GM23338 (cell line): ENCODE measurements at regions not wholly inside any gene's neighbourhood (a gene's known extent, or its start where the extent isn't known, plus 50 kb on each side); places are given as distances from the start of the nearest gene placed in this dataset.

ENCODE experiments used
- ATAC-seq: fragments of 200-7000 bp; cut with Tn5 transposase; 3 replicates; pipeline ENCODE4 v1.9.1; 2020
- DNase-seq: peaks from one replicate; pipeline ENCODE4 v3.0.0-alpha.2; 2015; ENCODE audit warnings: low spot score
- H2AFZ ChIP-seq: fragments of 200-600 bp; sonication (generic); 2 replicates; pipeline ENCODE4 v1.8.0; 2016; ENCODE audit warnings: antibody characterized with exemption, mild to moderate bottlenecking, moderate library complexity
- H3F3A ChIP-seq: fragments of 200-600 bp; sonication (generic); replicated peaks from 2 replicates; pipeline ENCODE4 v1.8.0; 2017; ENCODE audit warnings: antibody characterized with exemption, mixed run types, low read depth
- H3K27ac ChIP-seq: fragments of 200-600 bp; sonication (generic); 2 replicates; pipeline ENCODE4 v1.6.1; 2016; ENCODE audit warnings: low read depth
- H3K27me3 ChIP-seq: fragments of 200-600 bp; sonication (generic); 2 replicates; pipeline ENCODE4 v1.8.0; 2016; ENCODE audit warnings: mild to moderate bottlenecking, mixed run types, moderate library complexity; ENCODE audit not compliant: insufficient read depth
- H3K36me3 ChIP-seq: fragments of 200-600 bp; sonication (generic); 2 replicates; pipeline ENCODE4 v1.8.0; 2016; ENCODE audit warnings: mild to moderate bottlenecking; ENCODE audit not compliant: insufficient read depth
- H3K4me1 ChIP-seq: fragments of 200-600 bp; sonication (generic); 2 replicates; pipeline ENCODE4 v1.8.0; 2016; ENCODE audit warnings: mild to moderate bottlenecking, moderate library complexity; ENCODE audit not compliant: insufficient read depth
- H3K4me2 ChIP-seq: fragments of 200-600 bp; sonication (generic); 2 replicates; pipeline ENCODE4 v1.7.1; 2017; ENCODE audit warnings: mixed run types
- H3K4me3 ChIP-seq: fragments of 200-600 bp; sonication (generic); 2 replicates; pipeline ENCODE4 v1.6.1; 2016; ENCODE audit warnings: mixed run types
- H3K79me2 ChIP-seq: fragments of 200-600 bp; sonication (generic); replicated peaks from 2 replicates; pipeline ENCODE4 v1.8.0; 2017; ENCODE audit warnings: mild to moderate bottlenecking; ENCODE audit not compliant: insufficient read depth
- H3K9me2 ChIP-seq: fragments of 200-600 bp; sonication (generic); 2 replicates; pipeline ENCODE4 v1.8.0; 2017; ENCODE audit not compliant: insufficient read depth
- H4K20me1 ChIP-seq: fragments of 200-600 bp; sonication (generic); replicated peaks from 2 replicates; pipeline ENCODE4 v1.8.0; 2017; ENCODE audit warnings: mild to moderate bottlenecking; ENCODE audit not compliant: insufficient read depth
- H3K27ac Mint-ChIP-seq: 2 replicates; pipeline ENCODE4 v1.8.0; 2020; ENCODE audit warnings: inconsistent platforms, mild to moderate bottlenecking, moderate library complexity, mixed read lengths
- H3K27me3 Mint-ChIP-seq: 3 replicates; pipeline ENCODE4 v1.8.0; 2022; ENCODE audit warnings: low read depth, mild to moderate bottlenecking, moderate library complexity, mixed read lengths, inconsistent platforms; ENCODE audit not compliant: insufficient read depth, poor library complexity
- H3K36me3 Mint-ChIP-seq: 3 replicates; pipeline ENCODE4 v1.8.0; 2021; ENCODE audit warnings: low read depth, mild to moderate bottlenecking, inconsistent platforms, moderate library complexity, mixed read lengths
- H3K4me1 Mint-ChIP-seq: 3 replicates; pipeline ENCODE4 v1.8.0; 2020; ENCODE audit warnings: mild to moderate bottlenecking, inconsistent platforms, mixed read lengths
- H3K4me3 Mint-ChIP-seq: 3 replicates; pipeline ENCODE4 v1.8.0; 2021; ENCODE audit warnings: moderate library complexity, mild to moderate bottlenecking, inconsistent platforms, mixed read lengths
- H3K9me3 Mint-ChIP-seq: 3 replicates; pipeline ENCODE4 v1.8.0; 2020; ENCODE audit warnings: moderate library complexity, mild to moderate bottlenecking, inconsistent platforms, mixed read lengths
- CREB1 ChIP-seq: fragments of 250-450 bp; sonication (Bioruptor Pico); IDR thresholded peaks from 2 replicates; pipeline ENCODE4 v1.5.0; 2020; ENCODE audit warnings: low read depth, mild to moderate bottlenecking, moderate library complexity
- ETS1 ChIP-seq: IDR thresholded peaks from 2 replicates; pipeline ENCODE4 v1.6.1; 2016; ENCODE audit warnings: antibody characterized with exemption
- EZH2 ChIP-seq: fragments of 200-600 bp; sonication (generic); IDR thresholded peaks from one replicate; pipeline ENCODE4 v1.8.0; 2017; ENCODE audit warnings: antibody characterized with exemption, mild to moderate bottlenecking, low read depth; ENCODE audit not compliant: unreplicated experiment
- EZH2phosphoT487 ChIP-seq: fragments of 200-600 bp; sonication (generic); IDR thresholded peaks from one replicate; pipeline ENCODE4 v1.8.1; 2018; ENCODE audit warnings: antibody characterized with exemption; ENCODE audit not compliant: unreplicated experiment
- JUNB ChIP-seq: IDR thresholded peaks from one replicate; pipeline ENCODE4 v1.6.1; 2016; ENCODE audit warnings: antibody characterized with exemption; ENCODE audit not compliant: unreplicated experiment
- NANOG ChIP-seq: IDR thresholded peaks from 2 replicates; pipeline ENCODE4 v1.6.1; 2016; ENCODE audit warnings: antibody characterized with exemption, borderline replicate concordance
- POLR2AphosphoS5 ChIP-seq: IDR thresholded peaks from 2 replicates; pipeline ENCODE4 v1.6.1; 2016; ENCODE audit warnings: antibody characterized with exemption, low read depth
- REST ChIP-seq: IDR thresholded peaks from one replicate; pipeline ENCODE4 v1.6.1; 2018; ENCODE audit warnings: antibody characterized with exemption; ENCODE audit not compliant: unreplicated experiment
- STAT1 ChIP-seq: IDR thresholded peaks from one replicate; pipeline ENCODE4 v1.6.1; 2016; ENCODE audit warnings: antibody characterized with exemption; ENCODE audit not compliant: unreplicated experiment
- ZNF114 ChIP-seq: fragments of 250-450 bp; sonication (Bioruptor Pico); IDR thresholded peaks from 2 replicates; pipeline ENCODE4 v1.5.0; 2020; ENCODE audit warnings: mild to moderate bottlenecking, moderate library complexity
- ZNF331 ChIP-seq: fragments of 250-450 bp; sonication (Bioruptor Pico); IDR thresholded peaks from 2 replicates; pipeline ENCODE4 v1.5.0; 2020; ENCODE audit warnings: low read depth, mild to moderate bottlenecking, moderate library complexity
- ZNF462 ChIP-seq: fragments of 250-450 bp; sonication (Bioruptor Pico); IDR thresholded peaks from 2 replicates; pipeline ENCODE4 v1.5.0; 2020; ENCODE audit warnings: mild to moderate bottlenecking, moderate library complexity

- TF ChIP-seq REST (no peak), JUNB (no peak)
Measured at GRCh38 chr11:57055744-57056143, 67.0 kb downstream of the OR5AK2 start (continued).

- Histone ChIP-seq H3K9me2 (no peaks in the 10 kb centered on the region), H2AFZ (no peak overlapping the region), H3K4me3 (no peak overlapping the region), H3F3A (no peaks in the 10 kb centered on the region), H3K79me2 (no peaks in the 10 kb centered on the region), H3K27me3 (no peaks in the 10 kb centered on the region), H3K36me3 (no peaks in the 10 kb centered on the region), H3K4me1 (no peaks in the 10 kb centered on the region), H4K20me1 (no peaks in the 10 kb centered on the region), H3K27ac (no peak overlapping the region), H3K4me2 (no peak overlapping the region)
- H3K4me3 Mint-ChIP-seq: no peak overlapping the region
- H3K4me1 Mint-ChIP-seq: no peaks in the 10 kb centered on the region
- peaks cover 10% of the 10 kb centered on the region; the same call in 1 of the 3 replicates for H3K36me3 Mint-ChIP-seq
- DNase-seq (no peak), ATAC-seq (no peak)
- H3K27ac Mint-ChIP-seq: no peak overlapping the region
- peaks cover 22% of the 10 kb centered on the region for H3K9me3 Mint-ChIP-seq
- no peaks in the 10 kb centered on the region for H3K27me3 Mint-ChIP-seq
- TF ChIP-seq ZNF462 (CRISPR knock-in tag): no peak
- no peak for TF ChIP-seq ZNF331 (CRISPR knock-in tag)
- TF ChIP-seq EZH2: no peak
- no peak for TF ChIP-seq JUNB
- TF ChIP-seq REST: no peak
- no peak for TF ChIP-seq NANOG
- TF ChIP-seq EZH2phosphoT487: no peak
- TF ChIP-seq ETS1: no peak
- TF ChIP-seq POLR2AphosphoS5: no peak
- TF ChIP-seq CREB1: no peak
- no peak for TF ChIP-seq ZNF114 (CRISPR knock-in tag)
- no peak for TF ChIP-seq STAT1
Measured at GRCh38 chr11:57056735-57057134, 68.0 kb downstream of the OR5AK2 start.
